ENCODE measurements at regions not wholly inside any gene's neighbourhood (a gene's known extent, or its start where the extent isn't known, plus 50 kb on each side); places are given as distances from the start of the nearest gene placed in this dataset.

- TF ChIP-seq, protein P1, sequence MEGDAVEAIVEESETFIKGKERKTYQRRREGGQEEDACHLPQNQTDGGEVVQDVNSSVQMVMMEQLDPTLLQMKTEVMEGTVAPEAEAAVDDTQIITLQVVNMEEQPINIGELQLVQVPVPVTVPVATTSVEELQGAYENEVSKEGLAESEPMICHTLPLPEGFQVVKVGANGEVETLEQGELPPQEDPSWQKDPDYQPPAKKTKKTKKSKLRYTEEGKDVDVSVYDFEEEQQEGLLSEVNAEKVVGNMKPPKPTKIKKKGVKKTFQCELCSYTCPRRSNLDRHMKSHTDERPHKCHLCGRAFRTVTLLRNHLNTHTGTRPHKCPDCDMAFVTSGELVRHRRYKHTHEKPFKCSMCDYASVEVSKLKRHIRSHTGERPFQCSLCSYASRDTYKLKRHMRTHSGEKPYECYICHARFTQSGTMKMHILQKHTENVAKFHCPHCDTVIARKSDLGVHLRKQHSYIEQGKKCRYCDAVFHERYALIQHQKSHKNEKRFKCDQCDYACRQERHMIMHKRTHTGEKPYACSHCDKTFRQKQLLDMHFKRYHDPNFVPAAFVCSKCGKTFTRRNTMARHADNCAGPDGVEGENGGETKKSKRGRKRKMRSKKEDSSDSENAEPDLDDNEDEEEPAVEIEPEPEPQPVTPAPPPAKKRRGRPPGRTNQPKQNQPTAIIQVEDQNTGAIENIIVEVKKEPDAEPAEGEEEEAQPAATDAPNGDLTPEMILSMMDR (IDR thresholded peaks at IDR 0.05): no peak
- no peak for TF ChIP-seq ZFX (IDR thresholded peaks at IDR 0.05; ENCODE audit: borderline replicate concordance)
- H3K27ac ChIP-seq: no peak overlapping the region
These were observed 508.9 kb upstream of the NRP1 start for GRCh38 chr10:33843379-33843778.

- no peak for TF ChIP-seq ZFX (IDR thresholded peaks at IDR 0.05; ENCODE audit: borderline replicate concordance)
- TF ChIP-seq, protein P1 (IDR thresholded peaks at IDR 0.05): no peak
These were observed 507.2 kb upstream of the NRP1 start for GRCh38 chr10:33841678-33842077.

GRCh38 chr10:33838731-33839130 is 504.3 kb upstream of the NRP1 start:
- no peak overlapping the region for H3K27ac ChIP-seq
- no peak for TF ChIP-seq ZFX (IDR thresholded peaks at IDR 0.05; ENCODE audit: borderline replicate concordance)
- TF ChIP-seq, protein P1 (IDR thresholded peaks at IDR 0.05): no peak

More at GRCh38 chr10:33841678-33842077, 507.2 kb upstream of the NRP1 start:
- no peak overlapping the region for H3K27ac ChIP-seq

GRCh38 chr10:33837736-33838135 is 503.3 kb upstream of the NRP1 start:
- no peak for TF ChIP-seq ZFX (IDR thresholded peaks at IDR 0.05; ENCODE audit: borderline replicate concordance)
- TF ChIP-seq, protein P1 (IDR thresholded peaks at IDR 0.05): no peak
- H3K27ac ChIP-seq: no peak overlapping the region

DNA sequence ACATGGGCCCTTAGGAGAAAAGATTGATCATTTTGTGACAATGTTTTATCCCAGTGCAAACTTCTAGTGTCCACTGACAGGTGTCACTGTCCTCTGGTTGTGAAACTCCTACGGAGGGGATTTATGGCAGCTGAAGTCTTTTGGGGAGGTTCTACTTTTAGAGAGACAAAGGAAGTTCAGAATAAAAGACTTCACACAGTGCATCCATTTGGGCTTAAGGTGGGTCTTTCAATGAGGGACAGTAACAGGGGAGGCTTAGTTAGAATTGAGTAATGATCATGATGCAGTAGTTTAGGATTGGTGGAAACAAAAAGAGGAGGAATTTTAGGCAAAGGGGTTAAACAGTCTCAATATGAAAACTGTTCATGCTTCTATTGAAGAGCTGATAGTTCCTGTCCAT is 501.1 kb upstream of the NRP1 start:
- peak overlapping the region; percentile 43 for H3K27ac ChIP-seq
- TF ChIP-seq, protein P1 (IDR thresholded peaks at IDR 0.05): no peak
- no peak for TF ChIP-seq ZFX (IDR thresholded peaks at IDR 0.05; ENCODE audit: borderline replicate concordance)

GRCh38 chr10:33833566-33833965 is 499.1 kb upstream of the NRP1 start:
- H3K27ac ChIP-seq: no peak overlapping the region
- TF ChIP-seq, protein P1 (IDR thresholded peaks at IDR 0.05): no peak
- TF ChIP-seq ZFX (IDR thresholded peaks at IDR 0.05; ENCODE audit: borderline replicate concordance): no peak

GRCh38 chr10:33832124-33832787 is 497.8 kb upstream of the NRP1 start:
- H3K27ac ChIP-seq: peak overlapping the region; percentile 48
- TF ChIP-seq ZFX (IDR thresholded peaks at IDR 0.05; ENCODE audit: borderline replicate concordance): no peak
- TF ChIP-seq, protein P1 (IDR thresholded peaks at IDR 0.05): no peak
